ENCODE measurements at regions not wholly inside any gene's neighbourhood (a gene's known extent, or its start where the extent isn't known, plus 50 kb on each side); places are given as distances from the start of the nearest gene placed in this dataset.

DNA sequence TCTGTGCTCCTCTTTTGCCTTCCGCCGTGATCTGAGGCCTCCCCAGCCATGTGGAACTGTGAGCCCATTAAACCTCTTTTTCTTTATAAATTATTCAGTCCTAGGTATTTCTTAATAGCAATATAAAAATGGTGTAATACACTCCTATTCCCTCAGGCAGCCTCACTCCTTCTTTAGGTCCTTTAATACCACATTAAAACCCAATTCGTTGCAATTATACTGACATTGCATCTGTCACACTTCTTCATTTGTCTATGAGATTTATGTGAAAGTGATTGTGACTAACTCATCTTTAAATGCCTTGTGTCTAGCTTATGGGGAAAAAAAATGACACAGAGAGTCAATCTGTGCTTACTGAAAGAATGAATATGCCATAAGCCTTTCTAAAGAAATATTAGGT is 1035.2 kb upstream of the SLIT2 start:
- TF ChIP-seq CTCF (IDR thresholded peaks at IDR 0.05; ENCODE audit: low read depth, low read length, poor library complexity, severe bottlenecking) (no peak), EZH2phosphoT487 (IDR thresholded peaks at IDR 0.05; ENCODE audit: borderline replicate concordance, low read length) (no peak)

Data from DOHH2 (cell line).